Lung microvascular endothelial cell (primary cell): ENCODE measurements at regions not wholly inside any gene's neighbourhood (a gene's known extent, or its start where the extent isn't known, plus 50 kb on each side); places are given as distances from the start of the nearest gene placed in this dataset.

Experiments used
- DNase-seq, 2 donors: peaks; one replicate each; pipeline versions ENCODE4 v3.0.0 to v3.0.0-alpha.2; 2010; ENCODE audit warnings: low read depth in 2 of 2

DNA sequence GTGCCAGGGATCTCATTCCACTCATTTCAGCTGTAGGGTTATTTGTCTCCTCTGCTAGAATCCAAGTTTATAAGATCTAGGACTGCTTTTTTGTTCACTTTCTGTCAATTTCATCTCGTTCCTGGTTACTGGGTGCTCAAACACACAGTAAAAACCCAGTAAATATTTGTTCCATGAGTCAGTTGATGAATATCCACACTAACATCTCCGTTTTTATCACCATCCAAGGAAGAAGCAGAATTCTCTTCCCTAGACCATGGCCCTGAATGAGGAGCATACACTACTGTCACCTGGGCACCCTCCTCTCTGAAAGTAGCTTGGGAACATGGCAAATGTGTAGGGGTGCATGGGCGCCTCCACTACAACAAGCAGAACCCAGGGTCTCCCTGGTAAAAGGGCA lies 390.8 kb downstream of the FOXO1 start:
- DNase-seq, result peak in 1 of 2 donors; percentile 10

DNA sequence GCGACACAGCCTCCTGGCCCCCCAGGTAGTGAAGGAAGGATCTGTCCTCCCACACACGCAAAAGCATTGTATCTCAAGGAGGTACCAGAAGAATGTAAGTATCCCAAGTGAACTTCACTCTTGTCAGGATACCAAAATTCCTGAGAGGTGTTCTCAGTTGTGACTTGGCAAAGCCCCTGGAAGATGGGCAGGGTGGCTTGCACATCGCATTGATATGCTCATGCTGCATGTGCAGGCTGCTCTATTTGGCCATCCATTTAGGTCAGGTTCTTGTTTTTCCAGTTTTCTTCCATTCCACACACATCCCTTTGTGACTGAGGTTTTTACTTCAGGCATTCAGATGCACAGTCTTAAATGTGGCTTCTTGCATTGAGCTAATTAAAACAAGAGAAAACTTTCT lies 382.8 kb downstream of the FOXO1 start:
- DNase-seq, result no peak

DNA sequence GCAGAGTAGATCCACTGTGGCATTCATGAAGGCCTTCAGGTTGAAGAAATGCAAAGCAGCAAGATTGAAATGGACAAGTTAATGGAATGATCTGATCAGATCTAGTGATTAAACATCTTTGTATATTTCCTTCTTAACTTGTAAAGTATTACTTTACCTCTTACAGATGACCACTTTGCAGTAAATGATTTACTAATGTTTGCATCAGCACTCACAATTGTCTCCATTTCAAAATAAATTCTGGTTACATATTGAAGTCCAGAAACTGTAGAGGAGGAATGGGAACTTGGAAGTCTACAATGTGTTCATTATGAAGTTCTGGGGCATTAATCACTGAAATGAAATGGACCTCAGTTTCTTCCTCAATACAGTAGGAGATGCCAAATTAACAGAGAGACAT lies 380.8 kb downstream of the FOXO1 start:
- no peak for DNase-seq

DNA sequence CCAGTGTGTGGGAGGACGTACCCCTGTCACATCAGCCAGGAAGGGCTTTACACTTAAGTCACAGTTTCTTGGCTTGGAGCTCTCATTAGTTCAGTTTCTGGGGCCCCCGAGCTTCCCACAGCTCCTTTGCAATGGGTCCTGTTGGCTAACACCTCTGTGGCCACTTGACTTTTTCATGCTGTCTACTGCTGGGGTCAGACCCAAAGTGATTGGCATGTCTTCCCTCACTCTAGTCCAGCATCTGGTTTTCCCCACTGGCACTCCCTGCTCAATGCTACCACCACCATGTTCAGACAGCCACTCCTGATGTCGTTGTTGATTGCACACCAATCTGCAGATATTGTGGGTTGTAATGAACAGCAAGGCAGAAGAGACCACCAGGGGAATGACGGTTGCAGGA lies 379.0 kb downstream of the FOXO1 start:
- DNase-seq, result no peak

DNA sequence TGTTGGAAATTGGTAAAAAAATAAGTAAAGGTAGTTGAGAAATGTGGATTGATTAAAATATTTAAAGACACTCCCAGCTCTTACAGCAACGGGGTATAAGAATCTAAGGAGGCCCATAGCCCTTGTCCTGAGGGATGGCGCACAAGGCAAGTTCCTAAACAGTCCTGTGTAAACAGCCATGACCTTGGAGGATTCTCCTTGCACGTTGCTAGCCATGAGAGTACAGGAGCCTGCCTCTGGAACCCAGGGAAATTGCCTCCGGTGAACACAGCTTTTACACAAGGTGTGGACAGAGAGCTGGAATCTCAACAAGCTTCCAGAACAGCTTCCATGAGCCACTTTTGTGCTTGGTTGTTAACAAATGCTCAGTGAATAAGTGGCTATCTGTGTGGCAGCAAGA lies 378.2 kb downstream of the FOXO1 start:
- DNase-seq, result no peak

DNA sequence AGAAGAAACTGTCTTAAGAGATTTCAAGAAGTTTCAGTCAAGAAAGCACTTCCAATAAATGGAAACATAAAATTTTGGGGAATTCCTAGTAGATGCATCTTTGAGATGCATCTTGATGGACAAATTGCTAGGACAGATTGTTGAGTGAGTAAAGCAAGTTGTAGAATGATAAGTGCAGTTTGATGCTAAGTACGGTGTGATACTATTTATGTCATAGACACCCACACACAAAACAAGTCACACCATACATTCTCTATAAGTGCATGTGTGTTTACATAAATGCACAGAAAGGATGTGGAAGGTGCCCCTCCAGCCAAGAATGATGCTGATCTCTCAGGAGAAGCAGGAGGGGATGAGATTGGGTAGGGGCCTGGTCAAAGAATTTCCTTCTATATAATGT lies 375.7 kb downstream of the FOXO1 start:
- no peak for DNase-seq

DNA sequence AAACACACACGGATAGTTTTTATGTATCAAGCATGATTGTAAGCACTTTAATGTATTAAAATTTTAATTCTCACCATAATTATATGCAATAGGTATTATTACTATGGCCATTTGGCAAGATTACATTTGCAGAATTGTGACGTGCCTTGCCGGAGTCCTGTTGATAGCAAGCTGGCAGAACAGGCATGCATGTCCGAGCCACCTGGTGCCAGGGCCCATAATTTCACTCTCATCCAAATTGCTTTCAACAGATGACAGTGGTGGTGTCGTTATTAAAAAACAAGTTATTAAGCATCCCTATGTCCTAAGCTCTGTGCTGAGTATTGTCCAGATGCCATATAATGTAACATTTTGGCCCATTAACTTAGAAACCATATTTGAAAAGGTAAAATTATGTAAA lies 374.3 kb downstream of the FOXO1 start:
- no peak for DNase-seq

DNA sequence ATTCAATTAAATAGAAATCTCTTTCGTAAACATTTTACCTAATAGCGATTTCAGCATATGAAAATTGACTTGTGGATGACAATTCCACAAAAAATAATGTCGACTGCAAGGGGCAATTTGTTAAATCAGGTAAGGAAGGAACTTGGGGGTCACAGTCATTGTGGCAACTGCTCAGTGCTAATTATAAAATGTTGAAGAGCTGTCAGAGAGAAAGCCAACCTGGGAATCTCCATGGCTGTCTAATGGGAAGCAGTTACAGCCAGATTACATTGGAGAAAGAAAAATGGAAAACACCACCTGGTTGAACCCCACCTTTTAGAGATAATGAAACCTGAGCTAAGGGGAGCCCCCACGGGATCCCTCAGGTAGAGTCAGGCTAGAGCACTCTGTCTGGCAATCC lies 373.9 kb downstream of the FOXO1 start:
- no peak for DNase-seq

DNA sequence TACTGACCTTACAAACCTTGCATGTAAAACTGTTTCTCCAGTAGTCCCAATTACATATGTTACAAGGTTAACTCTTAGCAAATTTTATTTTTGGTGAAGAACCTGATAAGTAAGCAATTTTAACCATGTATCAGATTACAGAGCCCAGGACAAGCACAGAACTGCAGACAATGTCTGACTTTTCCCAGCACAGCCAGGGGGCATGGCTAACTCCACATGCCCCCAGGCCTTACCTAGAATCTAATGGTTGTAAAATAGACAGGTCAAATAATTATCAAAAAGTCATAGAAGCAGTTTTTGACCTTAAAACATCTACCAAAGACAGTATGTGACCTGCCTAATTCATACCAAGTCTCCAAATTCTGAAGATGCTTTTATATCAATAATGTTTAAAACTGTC lies 364.1 kb downstream of the FOXO1 start:
- no peak for DNase-seq

DNA sequence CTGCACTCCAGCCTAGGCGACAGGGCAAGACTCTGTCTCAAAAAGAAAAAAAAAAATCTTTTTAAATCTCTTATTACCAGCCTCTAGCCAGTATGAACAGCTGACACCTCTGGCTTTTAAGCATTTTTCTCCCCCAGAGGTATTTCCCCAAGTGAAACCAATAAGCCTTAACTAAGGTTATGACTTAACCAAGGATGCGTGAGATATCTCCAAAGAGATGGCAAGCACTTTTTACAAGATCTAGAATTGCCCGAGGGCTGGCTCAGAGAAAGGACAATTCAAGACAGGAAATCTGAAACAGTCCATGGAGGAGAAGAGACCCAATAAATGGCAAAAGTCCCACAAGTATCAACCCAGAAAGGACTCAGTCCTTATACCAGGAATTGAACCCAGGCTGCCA lies 362.1 kb downstream of the FOXO1 start:
- no peak for DNase-seq

DNA sequence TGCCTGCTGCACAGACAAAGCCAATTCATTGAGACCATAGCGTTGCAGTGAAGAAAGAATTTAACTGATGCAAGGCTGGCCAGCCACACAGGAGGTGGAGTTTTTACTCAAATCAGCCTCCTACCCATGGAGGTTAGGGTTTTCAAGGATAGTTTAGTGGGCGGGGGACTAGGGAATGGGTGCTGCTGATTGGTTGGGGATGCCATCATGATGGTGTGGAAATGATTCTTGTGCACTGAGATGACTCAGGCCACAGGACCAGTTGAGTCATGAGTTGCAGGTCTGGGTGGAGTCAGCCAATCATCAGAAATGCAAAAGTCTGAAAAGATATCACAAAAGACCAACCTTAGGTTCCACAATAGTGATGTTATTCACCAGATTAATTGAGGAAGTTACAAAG lies 359.6 kb downstream of the FOXO1 start:
- no peak for DNase-seq

DNA sequence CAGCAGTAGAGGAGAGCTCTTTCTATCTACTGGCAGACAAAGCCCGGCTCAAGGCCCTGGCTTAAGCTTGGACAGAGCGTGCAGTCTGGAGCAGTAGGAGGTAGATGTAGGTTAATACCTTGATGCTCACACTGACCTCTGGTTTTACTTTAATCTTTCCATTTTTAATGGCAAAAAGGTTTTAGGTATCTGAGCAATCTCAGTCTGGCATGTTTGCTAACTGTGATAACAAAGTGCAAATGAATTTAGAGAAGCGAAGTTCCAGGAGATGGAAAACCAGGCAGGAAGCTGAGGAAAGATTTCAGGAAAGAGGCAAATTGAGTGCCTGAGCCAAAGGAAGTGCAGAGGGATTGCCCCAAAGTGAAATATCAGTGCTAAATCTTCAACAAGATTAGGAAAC lies 356.6 kb downstream of the FOXO1 start:
- DNase-seq, result no peak

DNA sequence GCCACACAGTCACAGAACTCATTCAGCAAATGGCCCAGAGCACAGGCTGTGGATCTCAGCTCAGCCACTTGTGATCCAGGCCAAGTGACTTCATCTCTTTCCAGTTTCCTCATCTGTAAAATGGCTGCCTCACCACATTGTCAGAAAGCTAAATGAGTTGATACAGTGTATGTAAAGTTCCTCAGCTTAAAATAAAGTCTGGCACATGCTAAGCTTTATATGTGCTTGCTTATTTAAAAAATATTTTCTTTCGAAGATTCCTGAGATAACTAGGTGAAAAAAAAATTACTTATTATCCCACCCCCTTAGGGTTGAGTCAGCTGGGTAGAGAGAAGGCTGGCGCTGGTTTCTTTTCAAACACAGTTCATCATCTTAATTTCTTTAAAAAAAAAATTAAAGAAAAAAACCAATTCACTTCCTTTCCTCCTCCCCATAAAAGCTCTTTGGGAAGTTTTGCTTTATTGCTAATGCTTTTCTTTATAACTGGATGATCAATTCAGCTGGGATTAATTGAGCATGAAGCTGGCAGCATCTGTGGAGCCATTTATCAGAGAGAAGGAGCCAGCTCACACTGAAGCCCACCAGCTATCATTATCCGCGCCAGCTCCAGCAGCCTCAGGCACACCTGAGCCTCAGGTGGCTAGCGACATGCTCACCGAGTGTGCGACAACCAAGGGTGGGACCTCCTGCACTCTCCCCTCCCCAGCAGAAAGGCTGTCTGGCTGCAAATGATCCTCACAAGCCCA lies 354.9 kb downstream of the FOXO1 start:
- DNase-seq, result no peak

DNA sequence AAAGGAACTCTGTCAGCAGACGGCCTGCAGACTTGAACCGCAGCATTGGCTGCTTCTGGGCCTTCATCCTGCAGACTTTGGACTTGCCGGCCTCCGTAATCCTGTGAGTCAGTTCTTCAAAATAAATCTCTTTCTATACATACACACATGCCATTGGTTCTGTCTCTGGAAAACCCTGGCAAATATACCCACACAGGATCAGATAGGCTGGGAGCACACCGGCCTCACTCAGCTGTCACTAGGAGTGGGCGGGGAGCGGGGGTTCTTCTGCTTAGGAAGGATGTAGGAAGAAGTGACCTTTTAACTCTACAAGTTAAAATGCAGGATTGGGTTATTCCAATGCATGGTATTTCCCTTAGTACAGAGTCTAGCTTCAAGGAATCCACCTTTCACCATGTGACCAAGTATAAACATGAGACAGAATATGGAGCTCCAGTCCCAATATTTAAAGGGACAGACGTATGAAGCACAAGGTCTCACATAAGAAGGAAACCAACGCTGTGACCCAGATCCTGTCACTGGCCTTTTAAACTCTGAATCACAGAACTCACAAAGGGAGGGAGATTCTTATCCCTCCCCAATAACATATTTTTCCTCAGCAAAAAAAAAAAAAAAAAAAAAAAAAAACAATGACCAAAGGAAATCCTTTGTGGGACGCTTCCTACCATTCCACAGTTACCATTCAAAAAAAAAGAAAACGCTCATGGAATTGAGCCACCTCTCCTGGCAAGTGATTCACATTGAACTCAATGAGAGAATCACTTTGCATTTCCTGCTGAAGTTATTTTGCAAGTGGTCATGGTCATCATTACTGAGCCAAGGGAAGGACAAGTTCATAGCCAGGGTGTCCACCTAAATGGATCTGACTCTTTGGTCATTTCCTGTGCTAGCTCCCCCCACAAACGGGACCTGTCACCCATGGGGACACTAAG lies 352.9 kb downstream of the FOXO1 start:
- peak; percentile 95 to 98 for DNase-seq

DNA sequence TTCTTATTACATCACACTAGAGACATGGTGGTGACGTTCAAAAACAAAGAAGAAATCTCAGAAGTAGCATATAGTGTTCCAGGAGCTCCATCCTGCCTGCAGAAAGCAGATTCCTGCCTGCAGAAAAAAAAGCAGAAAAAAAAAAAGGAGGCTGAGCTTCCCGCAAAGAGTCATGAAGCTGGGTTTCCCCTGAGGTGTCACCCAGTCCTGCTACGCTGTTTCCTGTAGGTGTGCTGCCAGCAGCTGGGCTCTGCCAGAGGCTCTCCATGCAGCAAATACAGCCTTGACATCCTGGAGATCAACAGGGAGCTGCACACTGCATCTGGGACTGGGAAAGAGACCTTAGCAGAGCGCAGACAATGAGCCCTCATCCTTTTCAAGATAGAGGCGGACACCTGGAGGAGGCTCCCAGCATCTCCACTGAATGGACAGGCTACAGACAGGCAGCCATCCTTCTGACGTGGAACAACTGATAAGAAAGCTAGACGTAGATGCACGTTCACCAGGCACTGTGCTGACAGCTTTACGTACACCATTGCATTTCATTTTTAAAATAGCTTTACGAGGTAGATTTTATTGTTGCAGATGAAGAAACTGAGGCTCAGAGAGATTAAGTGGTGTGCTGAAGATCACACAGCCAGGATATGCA lies 350.9 kb downstream of the FOXO1 start:
- peak; percentile 84 to 90 for DNase-seq

DNA sequence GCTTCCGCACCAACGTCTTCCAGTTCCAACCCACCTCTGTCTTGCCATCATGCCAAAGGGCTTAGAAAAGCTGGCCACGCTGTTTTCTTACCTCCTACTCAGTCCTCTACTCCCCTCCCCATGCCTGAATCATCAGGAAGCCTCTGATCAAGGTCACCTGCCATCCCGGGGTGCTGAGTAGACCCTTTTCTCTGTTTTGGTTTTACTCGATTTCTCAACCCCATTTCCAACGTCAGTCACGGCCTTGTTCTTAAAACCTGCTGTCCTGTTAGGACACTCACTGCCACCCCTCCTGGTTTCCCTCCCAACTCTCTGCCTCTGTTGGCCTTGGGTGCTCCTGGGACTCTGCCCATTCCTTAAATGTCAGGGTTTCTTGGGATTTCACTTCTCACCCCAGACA lies 350.1 kb downstream of the FOXO1 start:
- DNase-seq, result no peak

DNA sequence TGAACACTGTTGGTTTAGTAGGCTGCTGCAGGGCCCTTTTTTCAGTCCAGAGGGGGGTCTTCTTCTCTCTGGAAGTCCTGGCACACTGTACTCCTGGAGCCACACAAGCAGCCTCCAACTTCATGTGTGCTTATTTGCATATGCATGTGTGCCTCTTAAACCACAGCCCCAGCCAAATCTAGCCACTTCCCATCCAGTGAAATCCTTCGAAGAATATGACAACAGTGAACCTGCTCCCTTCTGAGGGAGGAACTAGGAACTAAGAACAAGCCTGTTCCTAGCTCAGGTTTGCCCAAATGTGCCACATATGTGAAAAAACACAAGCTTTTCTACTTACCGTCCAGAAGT lies 348.5 kb downstream of the FOXO1 start:
- DNase-seq, result no peak

DNA sequence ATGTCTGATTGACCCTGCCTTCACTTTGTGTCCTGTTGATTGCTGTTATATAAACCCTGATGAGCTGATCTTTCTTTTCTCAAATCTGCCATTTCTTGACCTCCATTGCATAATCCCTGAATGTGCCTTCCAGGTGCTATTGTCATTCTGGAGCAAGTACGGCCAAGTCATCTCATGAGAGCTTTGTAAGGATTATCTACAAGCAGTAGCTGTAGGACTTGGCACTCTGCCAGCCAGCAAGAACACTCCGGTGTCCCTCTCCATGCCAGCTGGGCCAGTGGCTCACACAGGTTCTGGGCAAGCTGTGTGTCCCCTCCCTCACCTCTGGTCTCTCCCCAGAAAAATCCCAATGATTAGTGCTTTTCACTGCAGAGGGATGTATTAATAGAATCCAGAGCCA lies 348.1 kb downstream of the FOXO1 start:
- peak; percentile 48 to 60 for DNase-seq

DNA sequence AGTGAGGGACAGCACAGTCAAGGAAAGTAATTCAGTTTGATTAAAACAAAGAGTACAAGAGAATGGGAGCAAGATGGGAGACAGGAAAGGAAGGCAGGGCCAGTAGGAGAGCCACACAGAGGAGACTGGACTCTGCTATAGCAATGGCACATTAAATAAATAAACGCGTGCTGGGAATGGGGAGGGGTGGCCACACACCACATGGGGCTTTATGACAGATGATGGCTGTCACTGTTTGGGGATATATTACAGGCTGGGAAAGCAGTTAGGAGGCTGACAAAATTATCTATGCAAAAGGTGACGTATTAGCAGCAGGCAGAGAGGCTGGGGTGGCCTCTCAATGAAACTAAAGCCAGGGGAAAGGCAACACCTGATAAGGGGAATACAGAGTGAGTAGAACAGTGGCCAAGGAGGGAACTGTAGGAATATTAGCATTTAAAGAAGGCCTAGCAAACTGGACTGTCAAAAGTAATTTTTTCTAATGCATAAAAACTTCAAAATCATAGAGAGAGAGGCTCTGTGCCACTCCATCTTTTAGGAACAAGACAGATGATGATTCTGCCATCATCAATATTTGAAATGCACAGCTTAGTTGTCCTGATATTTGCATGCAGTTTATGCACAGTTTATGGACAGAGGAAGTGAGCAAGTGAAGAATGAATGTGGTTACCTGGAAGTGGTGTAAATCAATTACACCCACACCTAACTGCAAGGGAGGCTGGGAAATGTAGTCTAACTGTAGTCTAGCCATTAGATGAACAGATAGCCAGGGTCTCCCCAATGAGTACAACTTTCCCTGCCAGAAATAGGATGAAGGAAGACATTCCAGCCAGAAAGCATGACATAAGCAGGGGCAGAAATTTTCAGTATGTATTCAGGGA lies 346.5 kb downstream of the FOXO1 start:
- DNase-seq, result no peak

DNA sequence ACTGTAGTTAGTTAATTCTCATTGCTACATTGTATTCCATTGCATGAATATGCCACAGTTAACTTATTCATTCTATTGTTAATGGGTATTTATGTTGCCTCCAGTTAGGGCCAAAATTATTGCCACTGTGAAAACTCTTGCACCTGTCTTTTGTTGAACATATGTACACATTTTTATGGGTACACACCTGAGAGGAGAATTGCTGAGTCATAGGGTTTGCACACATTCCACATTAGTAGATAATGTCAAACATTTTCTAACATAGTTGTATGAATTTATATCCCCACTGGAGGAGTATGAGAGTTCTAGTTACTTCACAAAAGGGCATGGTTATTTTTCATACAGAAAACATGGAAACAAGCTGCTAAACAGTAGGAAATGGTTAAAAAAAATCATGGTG lies 338.4 kb downstream of the FOXO1 start:
- no peak for DNase-seq

DNA sequence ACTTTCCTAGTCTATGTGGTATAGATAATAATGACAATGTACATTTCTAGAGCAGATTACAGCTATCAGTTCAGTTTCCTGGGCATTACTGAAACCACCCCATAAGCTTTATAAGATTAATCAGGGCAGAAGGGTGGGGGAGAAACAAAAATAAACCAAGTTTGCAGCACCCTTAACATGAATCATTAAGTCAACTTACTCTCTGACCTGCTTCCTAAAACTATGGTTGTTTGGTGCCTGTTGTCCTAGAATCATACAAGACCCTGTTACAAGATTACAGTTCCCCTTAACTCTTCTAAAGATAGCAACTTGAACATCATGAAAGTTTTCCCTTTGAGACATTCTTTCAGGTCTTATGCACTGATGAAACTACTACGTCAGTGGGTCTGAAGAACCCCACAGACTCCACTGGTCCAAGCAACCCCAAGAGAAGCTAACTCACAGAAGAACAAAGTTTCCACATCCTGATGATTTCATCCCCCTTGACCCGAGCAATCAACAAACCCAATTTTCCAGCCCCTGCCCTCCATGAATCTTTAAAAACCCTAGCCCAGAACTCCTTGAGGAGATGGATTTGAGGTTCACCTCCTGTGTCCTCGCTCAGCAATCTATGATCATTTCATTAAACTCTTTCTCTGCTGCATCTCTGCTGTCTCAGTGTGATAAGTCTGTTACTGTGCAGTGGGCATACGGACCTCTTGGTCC lies 336.5 kb downstream of the FOXO1 start:
- DNase-seq, result no peak
